ENCODE measurements at regions not wholly inside any gene's neighbourhood (a gene's known extent, or its start where the extent isn't known, plus 50 kb on each side); places are given as distances from the start of the nearest gene placed in this dataset.

- no peaks in the 10 kb centered on the region for H3K36me3 ChIP-seq (ENCODE audit: control insufficient read depth in 4 of 4, insufficient read depth in 4 of 4, low read length in 4 of 4)
- H3K27ac ChIP-seq (ENCODE audit: low read depth in 1 of 2, low read length in 1 of 2) = no peak overlapping the region
- DNase-seq = no peak
- no peak for ATAC-seq (ENCODE audit: insufficient read depth, low FRiP score)
- WGBS, 2 donors = 84 to 87% methylated on average over 3 of the region's 3 CpGs
- no peaks in the 10 kb centered on the region for H3K27me3 ChIP-seq (ENCODE audit: control insufficient read depth in 3 of 3, insufficient read depth in 3 of 3, low read length in 2 of 3)
- H3K9ac ChIP-seq (ENCODE audit: insufficient read depth in 1 of 2, low read length in 2 of 2) = no peak overlapping the region
- no peak overlapping the region for H3K4me3 ChIP-seq
- peaks cover 0 to 10% (median 0%) of the 10 kb centered on the region in 5 donors for H3K4me1 ChIP-seq (ENCODE audit: control insufficient read depth in 5 of 5, insufficient read depth in 5 of 5, low read length in 5 of 5)
- no peak for TF ChIP-seq CTCF (IDR thresholded peaks at IDR 0.05; ENCODE audit: control extremely low read depth, extremely low read depth)
- H3K9me3 ChIP-seq (ENCODE audit: control insufficient read depth in 4 of 4, insufficient read depth in 3 of 4, low read length in 3 of 4) = peaks cover 0 to 3% (median 0%) of the 10 kb centered on the region in 4 donors
Observed at GRCh38 chr4:181293014-181293413, 950.2 kb upstream of the TENM3 start.

- Histone ChIP-seq H3K4me3 (no peak overlapping the region), H3K36me3 (ENCODE audit: control insufficient read depth in 4 of 4, insufficient read depth in 4 of 4, low read length in 4 of 4) (no peaks in the 10 kb centered on the region), H3K27ac (ENCODE audit: low read depth in 1 of 2, low read length in 1 of 2) (no peak overlapping the region), H3K9me3 (ENCODE audit: control insufficient read depth in 4 of 4, insufficient read depth in 3 of 4, low read length in 3 of 4) (peaks cover 0 to 3% (median 0%) of the 10 kb centered on the region in 4 donors), H3K4me1 (ENCODE audit: control insufficient read depth in 5 of 5, insufficient read depth in 5 of 5, low read length in 5 of 5) (peaks cover 0 to 10% (median 0%) of the 10 kb centered on the region in 5 donors), H3K9ac (ENCODE audit: insufficient read depth in 1 of 2, low read length in 2 of 2) (no peak overlapping the region), H3K27me3 (ENCODE audit: control insufficient read depth in 3 of 3, insufficient read depth in 3 of 3, low read length in 2 of 3) (no peaks in the 10 kb centered on the region)
- no peak for ATAC-seq (ENCODE audit: insufficient read depth, low FRiP score)
- DNase-seq = no peak
- WGBS, 2 donors = 64 to 76% methylated on average over 10 of the region's 10 CpGs
- TF ChIP-seq CTCF (IDR thresholded peaks at IDR 0.05; ENCODE audit: control extremely low read depth, extremely low read depth) = no peak
Observed at GRCh38 chr4:181293541-181293940, 949.7 kb upstream of the TENM3 start.

- Histone ChIP-seq H3K36me3 (ENCODE audit: control insufficient read depth in 4 of 4, insufficient read depth in 4 of 4, low read length in 4 of 4) (no peaks in the 10 kb centered on the region), H3K4me1 (ENCODE audit: control insufficient read depth in 5 of 5, insufficient read depth in 5 of 5, low read length in 5 of 5) (peaks cover 0 to 10% (median 0%) of the 10 kb centered on the region in 5 donors), H3K4me3 (no peak overlapping the region), H3K27me3 (ENCODE audit: control insufficient read depth in 3 of 3, insufficient read depth in 3 of 3, low read length in 2 of 3) (no peaks in the 10 kb centered on the region), H3K9ac (ENCODE audit: insufficient read depth in 1 of 2, low read length in 2 of 2) (no peak overlapping the region), H3K9me3 (ENCODE audit: control insufficient read depth in 4 of 4, insufficient read depth in 3 of 4, low read length in 3 of 4) (peaks cover 0 to 3% (median 0%) of the 10 kb centered on the region in 4 donors), H3K27ac (ENCODE audit: low read depth in 1 of 2, low read length in 1 of 2) (no peak overlapping the region)
- WGBS, 2 donors = 59 to 71% methylated on average over 2 of the region's 2 CpGs
- no peak for TF ChIP-seq CTCF (IDR thresholded peaks at IDR 0.05; ENCODE audit: control extremely low read depth, extremely low read depth)
- ATAC-seq (ENCODE audit: insufficient read depth, low FRiP score) (no peak), DNase-seq (no peak)
Observed at GRCh38 chr4:181294421-181294820, 948.8 kb upstream of the TENM3 start.
